ENCODE measurements at regions not wholly inside any gene's neighbourhood (a gene's known extent, or its start where the extent isn't known, plus 50 kb on each side); places are given as distances from the start of the nearest gene placed in this dataset.

GRCh38 chr20:60213126-60213893, 255.1 kb downstream of the CDH26 start:
- Mint-ChIP-seq H3K36me3 (no peaks in the 10 kb centered on the region), H3K27me3 (no peaks in the 10 kb centered on the region), H3K4me1 (no peaks in the 10 kb centered on the region), H3K4me3 (no peak overlapping the region), H3K27ac (no peak overlapping the region), H3K9me3 (no peaks in the 10 kb centered on the region)
- DNase-seq: no peak
- no peak for ATAC-seq (replicated peaks)

DNA sequence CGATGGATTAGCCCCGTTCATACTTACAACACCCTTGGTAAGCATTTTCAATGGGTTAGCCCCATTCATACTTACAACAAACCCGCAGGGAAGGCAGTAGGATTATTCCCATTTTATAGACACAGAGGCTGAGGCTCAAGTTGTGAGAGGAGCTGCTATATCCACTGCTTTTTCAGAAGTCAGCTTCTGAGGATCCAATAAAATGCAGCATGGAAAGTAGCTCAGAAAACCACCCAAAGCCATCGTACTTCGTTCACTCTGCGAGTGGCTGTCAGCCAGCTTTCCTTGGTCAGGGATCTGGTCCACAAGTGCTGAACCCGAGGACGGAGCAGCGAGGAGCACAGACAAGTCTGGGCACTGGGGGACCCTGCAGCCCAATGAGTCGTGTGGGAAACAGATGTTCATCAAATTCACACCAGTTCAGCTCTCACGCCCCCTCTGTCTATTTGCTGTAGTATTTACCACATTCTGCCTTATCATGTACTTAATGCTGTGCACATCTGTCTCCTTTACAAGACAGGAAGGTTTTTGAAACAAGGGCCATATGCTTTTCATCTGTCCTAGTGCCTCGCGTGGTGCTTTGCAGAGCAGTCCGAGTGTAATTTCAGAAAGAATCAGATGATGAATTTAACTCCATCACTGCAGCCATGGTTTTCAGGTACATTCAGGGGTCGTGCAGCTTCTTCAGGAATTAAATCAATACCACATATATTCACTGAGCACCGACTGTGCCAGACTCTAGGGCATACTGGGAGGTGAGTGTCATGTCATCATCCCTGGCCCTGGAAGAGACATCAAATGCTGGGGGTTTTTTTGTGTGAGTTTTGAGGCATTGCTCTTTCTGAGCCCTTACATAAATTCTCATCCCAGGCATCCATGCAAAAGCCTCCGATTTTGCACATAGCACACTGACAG, 256.9 kb downstream of the CDH26 start:
- Mint-ChIP-seq H3K4me3 (no peak overlapping the region), H3K4me1 (no peaks in the 10 kb centered on the region), H3K9me3 (no peaks in the 10 kb centered on the region), H3K27ac (no peak overlapping the region), H3K27me3 (no peaks in the 10 kb centered on the region), H3K36me3 (no peaks in the 10 kb centered on the region)
- DNase-seq (no peak), ATAC-seq (replicated peaks) (no peak)

- ATAC-seq (replicated peaks) (no peak), DNase-seq (no peak)
- Mint-ChIP-seq H3K36me3 (no peaks in the 10 kb centered on the region), H3K4me1 (no peaks in the 10 kb centered on the region), H3K27ac (no peak overlapping the region), H3K27me3 (no peaks in the 10 kb centered on the region), H3K9me3 (no peaks in the 10 kb centered on the region), H3K4me3 (no peak overlapping the region)
Observed at GRCh38 chr20:60215816-60216730, 257.9 kb downstream of the CDH26 start.

DNA sequence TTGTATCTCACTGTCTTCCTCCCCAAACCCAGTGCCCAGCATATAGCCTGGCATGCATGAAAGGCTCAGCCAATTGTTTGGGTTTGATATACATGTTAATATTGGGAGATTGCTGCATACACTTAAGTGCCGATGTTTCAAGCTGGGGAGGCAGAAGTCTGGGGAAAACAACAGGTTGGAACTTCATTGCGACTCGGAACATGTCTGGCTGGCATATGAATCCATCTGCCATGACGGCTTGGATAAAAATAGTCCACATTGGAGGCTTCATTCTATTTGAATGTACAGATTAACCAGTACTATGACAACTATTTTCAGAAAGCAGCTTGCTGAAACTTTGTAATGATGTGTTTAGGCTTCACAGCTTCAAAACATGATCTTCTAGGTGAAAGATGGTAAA, 261.0 kb downstream of the CDH26 start:
- H3K27me3 Mint-ChIP-seq: no peaks in the 10 kb centered on the region
- H3K4me1 Mint-ChIP-seq: no peaks in the 10 kb centered on the region
- no peak overlapping the region for H3K4me3 Mint-ChIP-seq
- H3K9me3 Mint-ChIP-seq: no peaks in the 10 kb centered on the region
- H3K27ac Mint-ChIP-seq: no peak overlapping the region
- H3K36me3 Mint-ChIP-seq: no peaks in the 10 kb centered on the region
- ATAC-seq (replicated peaks): no peak
- DNase-seq: no peak

GRCh38 chr20:60219984-60220562, 261.9 kb downstream of the CDH26 start:
- Mint-ChIP-seq H3K4me3 (no peak overlapping the region), H3K36me3 (no peaks in the 10 kb centered on the region), H3K9me3 (no peaks in the 10 kb centered on the region), H3K4me1 (no peaks in the 10 kb centered on the region), H3K27ac (peak overlapping the region; percentile 37), H3K27me3 (no peaks in the 10 kb centered on the region)
- ATAC-seq (replicated peaks): no peak
- no peak for DNase-seq

DNA sequence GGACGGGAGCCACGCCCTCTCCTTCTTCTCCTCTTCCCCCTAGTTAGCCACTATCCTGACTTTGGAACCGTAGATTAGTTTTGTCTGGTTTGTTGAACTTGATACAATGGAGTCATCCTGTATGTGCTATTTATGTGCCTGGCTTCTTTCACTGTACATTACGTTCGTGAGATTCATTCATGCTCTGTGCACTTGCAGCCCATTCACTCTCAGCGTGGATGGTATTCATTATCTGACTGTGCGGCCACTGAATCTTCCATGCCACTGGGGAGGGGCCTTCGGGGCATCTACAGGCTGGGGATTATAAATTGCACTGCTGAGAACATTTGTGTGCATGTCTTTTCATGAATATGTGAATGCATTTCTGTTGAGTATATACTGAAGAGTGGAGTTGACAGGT, 262.5 kb downstream of the CDH26 start:
- H3K4me3 Mint-ChIP-seq: no peak overlapping the region
- no peak overlapping the region for H3K27ac Mint-ChIP-seq
- DNase-seq: no peak
- H3K9me3 Mint-ChIP-seq: no peaks in the 10 kb centered on the region
- H3K4me1 Mint-ChIP-seq: no peaks in the 10 kb centered on the region
- H3K36me3 Mint-ChIP-seq: no peaks in the 10 kb centered on the region
- H3K27me3 Mint-ChIP-seq: no peaks in the 10 kb centered on the region
- ATAC-seq (replicated peaks): no peak

- Mint-ChIP-seq H3K27ac (no peak overlapping the region), H3K4me3 (no peak overlapping the region), H3K27me3 (no peaks in the 10 kb centered on the region), H3K4me1 (no peaks in the 10 kb centered on the region), H3K36me3 (no peaks in the 10 kb centered on the region), H3K9me3 (no peaks in the 10 kb centered on the region)
- DNase-seq (no peak), ATAC-seq (replicated peaks) (no peak)
Observed at GRCh38 chr20:60221593-60221992, 263.4 kb downstream of the CDH26 start.

DNA sequence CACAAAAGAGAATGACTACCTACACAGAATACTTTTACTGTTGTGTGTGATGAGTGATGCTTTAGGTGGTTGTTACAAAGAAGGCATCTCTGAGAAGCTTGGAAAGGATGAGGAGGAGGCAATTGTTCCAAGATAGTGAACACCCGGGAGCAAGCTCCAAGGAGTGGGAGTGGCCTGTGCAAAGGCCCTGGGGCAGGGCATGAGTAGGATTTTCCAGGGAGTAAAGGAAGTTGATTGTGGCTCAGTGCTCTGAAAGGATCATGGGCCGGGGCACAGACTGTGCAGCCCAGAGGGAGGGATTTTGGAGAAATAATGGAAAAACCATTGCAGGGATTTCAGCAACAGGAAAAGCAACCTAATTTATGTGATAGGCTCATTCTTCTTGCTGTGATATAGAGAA, 264.3 kb downstream of the CDH26 start:
- no peaks in the 10 kb centered on the region for H3K36me3 Mint-ChIP-seq
- no peak for ATAC-seq (replicated peaks)

GRCh38 chr20:60223174-60223573, 265.0 kb downstream of the CDH26 start:
- ATAC-seq (replicated peaks) (no peak), DNase-seq (no peak)
- H3K4me1 Mint-ChIP-seq: no peaks in the 10 kb centered on the region
- no peaks in the 10 kb centered on the region for H3K36me3 Mint-ChIP-seq
- no peaks in the 10 kb centered on the region for H3K9me3 Mint-ChIP-seq
- H3K27ac Mint-ChIP-seq: no peak overlapping the region
- no peak overlapping the region for H3K4me3 Mint-ChIP-seq
- H3K27me3 Mint-ChIP-seq: no peaks in the 10 kb centered on the region

More for the DNA sequence above, 264.3 kb downstream of the CDH26 start:
- Mint-ChIP-seq H3K9me3 (no peaks in the 10 kb centered on the region), H3K4me1 (no peaks in the 10 kb centered on the region), H3K27ac (no peak overlapping the region), H3K27me3 (no peaks in the 10 kb centered on the region), H3K4me3 (no peak overlapping the region)
- DNase-seq: no peak

- no peaks in the 10 kb centered on the region for H3K4me1 Mint-ChIP-seq
- no peak overlapping the region for H3K27ac Mint-ChIP-seq
- DNase-seq (no peak), ATAC-seq (replicated peaks) (peak in 1 of 2 donors; percentile 43)
- H3K9me3 Mint-ChIP-seq: no peaks in the 10 kb centered on the region
- H3K27me3 Mint-ChIP-seq: no peaks in the 10 kb centered on the region
- no peaks in the 10 kb centered on the region for H3K36me3 Mint-ChIP-seq
- no peak overlapping the region for H3K4me3 Mint-ChIP-seq
Observed at GRCh38 chr20:60224914-60225313, 266.7 kb downstream of the CDH26 start.

GRCh38 chr20:60228255-60228654, 270.0 kb downstream of the CDH26 start:
- no peak for DNase-seq
- Mint-ChIP-seq H3K36me3 (no peaks in the 10 kb centered on the region), H3K9me3 (no peaks in the 10 kb centered on the region), H3K27ac (no peak overlapping the region), H3K4me1 (no peaks in the 10 kb centered on the region), H3K27me3 (no peaks in the 10 kb centered on the region), H3K4me3 (no peak overlapping the region)
- ATAC-seq (replicated peaks): peak in 1 of 2 donors; percentile 27

DNA sequence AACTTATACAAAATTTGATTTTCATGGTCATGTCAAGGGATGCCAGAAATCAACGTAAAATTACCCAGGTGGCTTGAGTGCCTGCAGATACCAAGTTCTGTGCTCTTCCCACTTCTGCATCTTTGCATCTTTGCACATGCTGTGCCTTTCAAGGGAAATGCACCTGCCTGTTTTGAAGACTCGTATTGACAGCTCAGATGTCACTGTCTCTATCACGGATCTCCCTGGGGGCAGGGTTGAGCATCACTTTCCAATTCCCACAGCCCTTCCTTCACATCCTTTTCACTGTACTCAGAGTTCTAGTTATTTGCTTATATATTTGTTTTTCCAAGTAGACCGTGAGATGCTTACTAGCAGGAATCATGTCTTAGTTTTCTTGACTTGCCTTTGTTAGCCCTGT, 274.2 kb downstream of the CDH26 start:
- no peak overlapping the region for H3K4me3 Mint-ChIP-seq
- no peak for ATAC-seq (replicated peaks)
- H3K4me1 Mint-ChIP-seq: no peaks in the 10 kb centered on the region
- H3K27ac Mint-ChIP-seq: no peak overlapping the region
- no peaks in the 10 kb centered on the region for H3K27me3 Mint-ChIP-seq
- no peaks in the 10 kb centered on the region for H3K9me3 Mint-ChIP-seq
- H3K36me3 Mint-ChIP-seq: no peaks in the 10 kb centered on the region
- no peak for DNase-seq

GRCh38 chr20:60233018-60233630, 274.9 kb downstream of the CDH26 start:
- H3K4me1 Mint-ChIP-seq: no peaks in the 10 kb centered on the region
- H3K36me3 Mint-ChIP-seq: no peaks in the 10 kb centered on the region
- no peak for DNase-seq

More at GRCh38 chr20:60233018-60233630, 274.9 kb downstream of the CDH26 start:
- Mint-ChIP-seq H3K9me3 (no peaks in the 10 kb centered on the region), H3K4me3 (no peak overlapping the region), H3K27me3 (peaks cover 0 to 1% of the 10 kb centered on the region in 2 donors), H3K27ac (no peak overlapping the region)
- ATAC-seq (replicated peaks): no peak

Measured in stimulated activated naive B cell treated with anti-CD40 and anti-IgM and Interleukin-4, amounts not matched to agents 10 μg/mL and 1 μg/mL and 100 μg/mL, for 72 hours (primary cell).